ENCODE measurements at regions not wholly inside any gene's neighbourhood (a gene's known extent, or its start where the extent isn't known, plus 50 kb on each side); places are given as distances from the start of the nearest gene placed in this dataset.
A peak's percentile ranks its signal among the peaks of the same experiment; 100 is the strongest.

- TF ChIP-seq, protein P1, sequence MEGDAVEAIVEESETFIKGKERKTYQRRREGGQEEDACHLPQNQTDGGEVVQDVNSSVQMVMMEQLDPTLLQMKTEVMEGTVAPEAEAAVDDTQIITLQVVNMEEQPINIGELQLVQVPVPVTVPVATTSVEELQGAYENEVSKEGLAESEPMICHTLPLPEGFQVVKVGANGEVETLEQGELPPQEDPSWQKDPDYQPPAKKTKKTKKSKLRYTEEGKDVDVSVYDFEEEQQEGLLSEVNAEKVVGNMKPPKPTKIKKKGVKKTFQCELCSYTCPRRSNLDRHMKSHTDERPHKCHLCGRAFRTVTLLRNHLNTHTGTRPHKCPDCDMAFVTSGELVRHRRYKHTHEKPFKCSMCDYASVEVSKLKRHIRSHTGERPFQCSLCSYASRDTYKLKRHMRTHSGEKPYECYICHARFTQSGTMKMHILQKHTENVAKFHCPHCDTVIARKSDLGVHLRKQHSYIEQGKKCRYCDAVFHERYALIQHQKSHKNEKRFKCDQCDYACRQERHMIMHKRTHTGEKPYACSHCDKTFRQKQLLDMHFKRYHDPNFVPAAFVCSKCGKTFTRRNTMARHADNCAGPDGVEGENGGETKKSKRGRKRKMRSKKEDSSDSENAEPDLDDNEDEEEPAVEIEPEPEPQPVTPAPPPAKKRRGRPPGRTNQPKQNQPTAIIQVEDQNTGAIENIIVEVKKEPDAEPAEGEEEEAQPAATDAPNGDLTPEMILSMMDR (IDR thresholded peaks at IDR 0.05; ENCODE audit: insufficient read depth, low read length, poor library complexity, severe bottlenecking) = no peak
- no peak for TF ChIP-seq EZH2phosphoT487 (conservative IDR thresholded peaks at IDR 0.05; ENCODE audit: low read length)
- H3K36me3 ChIP-seq (ENCODE audit: low read length) = no peaks in the 10 kb centered on the region
- no peaks in the 10 kb centered on the region for H3K79me2 ChIP-seq (ENCODE audit: insufficient read depth, low read length)
- H3K9me2 ChIP-seq (replicated peaks; ENCODE audit: insufficient read depth, low read length) = no peaks in the 10 kb centered on the region
- H2AFZ ChIP-seq (ENCODE audit: low read depth, low read length, severe bottlenecking) = no peak overlapping the region
- no peaks in the 10 kb centered on the region for H3K9me3 ChIP-seq (ENCODE audit: insufficient read depth, low read length)
- no peak overlapping the region for H3K27ac ChIP-seq (ENCODE audit: low read depth, low read length)
- H3K4me3 ChIP-seq (ENCODE audit: insufficient read depth, low read length, poor library complexity, severe bottlenecking) = no peak overlapping the region
- no peaks in the 10 kb centered on the region for H4K20me1 ChIP-seq (ENCODE audit: low read depth, low read length)
- H3F3A ChIP-seq (ENCODE audit: insufficient read depth) = no peaks in the 10 kb centered on the region
- no peak overlapping the region for H3K4me2 ChIP-seq (ENCODE audit: low read depth, low read length, poor library complexity, severe bottlenecking)
- no peak overlapping the region for H3K9ac ChIP-seq (ENCODE audit: low read length)
- no peaks in the 10 kb centered on the region for H3K27me3 ChIP-seq (ENCODE audit: low read length)
These were observed 471.6 kb downstream of the SH2D4B start for GRCh38 chr10:81009296-81009695.

DNA sequence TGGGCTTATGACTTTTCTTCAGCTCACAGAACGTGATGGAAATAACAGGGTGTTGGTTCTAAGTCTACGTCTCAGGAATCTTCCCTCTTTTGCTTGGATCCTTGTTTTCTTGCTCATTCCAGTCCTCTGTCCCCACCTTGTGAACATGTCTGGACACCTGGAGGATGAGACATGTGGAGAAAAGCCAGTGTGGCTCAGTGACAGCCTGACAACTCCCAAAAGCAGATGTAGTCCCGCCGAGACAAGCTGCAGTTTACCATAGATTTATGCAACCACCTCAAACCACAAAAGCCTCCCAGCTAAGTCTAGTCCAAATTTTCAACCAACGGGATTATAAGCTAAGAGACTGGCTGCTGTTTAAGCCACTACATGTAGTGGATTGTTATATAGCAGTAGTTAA is 476.1 kb downstream of the SH2D4B start:
- H3F3A ChIP-seq (ENCODE audit: insufficient read depth) = no peaks in the 10 kb centered on the region
- no peaks in the 10 kb centered on the region for H3K9me2 ChIP-seq (replicated peaks; ENCODE audit: insufficient read depth, low read length)
- H3K4me3 ChIP-seq (ENCODE audit: insufficient read depth, low read length, poor library complexity, severe bottlenecking) = no peak overlapping the region
- H3K36me3 ChIP-seq (ENCODE audit: low read length) = no peaks in the 10 kb centered on the region
- no peak overlapping the region for H3K9ac ChIP-seq (ENCODE audit: low read length)
- no peak overlapping the region for H3K4me2 ChIP-seq (ENCODE audit: low read depth, low read length, poor library complexity, severe bottlenecking)
- no peaks in the 10 kb centered on the region for H4K20me1 ChIP-seq (ENCODE audit: low read depth, low read length)
- no peak overlapping the region for H2AFZ ChIP-seq (ENCODE audit: low read depth, low read length, severe bottlenecking)
- TF ChIP-seq, protein P1 (IDR thresholded peaks at IDR 0.05; ENCODE audit: insufficient read depth, low read length, poor library complexity, severe bottlenecking) = no peak
- TF ChIP-seq EZH2phosphoT487 (conservative IDR thresholded peaks at IDR 0.05; ENCODE audit: low read length) = no peak
- H3K27ac ChIP-seq (ENCODE audit: low read depth, low read length) = no peak overlapping the region
- no peaks in the 10 kb centered on the region for H3K9me3 ChIP-seq (ENCODE audit: insufficient read depth, low read length)
- H3K79me2 ChIP-seq (ENCODE audit: insufficient read depth, low read length) = no peaks in the 10 kb centered on the region
- H3K27me3 ChIP-seq (ENCODE audit: low read length) = no peaks in the 10 kb centered on the region

DNA sequence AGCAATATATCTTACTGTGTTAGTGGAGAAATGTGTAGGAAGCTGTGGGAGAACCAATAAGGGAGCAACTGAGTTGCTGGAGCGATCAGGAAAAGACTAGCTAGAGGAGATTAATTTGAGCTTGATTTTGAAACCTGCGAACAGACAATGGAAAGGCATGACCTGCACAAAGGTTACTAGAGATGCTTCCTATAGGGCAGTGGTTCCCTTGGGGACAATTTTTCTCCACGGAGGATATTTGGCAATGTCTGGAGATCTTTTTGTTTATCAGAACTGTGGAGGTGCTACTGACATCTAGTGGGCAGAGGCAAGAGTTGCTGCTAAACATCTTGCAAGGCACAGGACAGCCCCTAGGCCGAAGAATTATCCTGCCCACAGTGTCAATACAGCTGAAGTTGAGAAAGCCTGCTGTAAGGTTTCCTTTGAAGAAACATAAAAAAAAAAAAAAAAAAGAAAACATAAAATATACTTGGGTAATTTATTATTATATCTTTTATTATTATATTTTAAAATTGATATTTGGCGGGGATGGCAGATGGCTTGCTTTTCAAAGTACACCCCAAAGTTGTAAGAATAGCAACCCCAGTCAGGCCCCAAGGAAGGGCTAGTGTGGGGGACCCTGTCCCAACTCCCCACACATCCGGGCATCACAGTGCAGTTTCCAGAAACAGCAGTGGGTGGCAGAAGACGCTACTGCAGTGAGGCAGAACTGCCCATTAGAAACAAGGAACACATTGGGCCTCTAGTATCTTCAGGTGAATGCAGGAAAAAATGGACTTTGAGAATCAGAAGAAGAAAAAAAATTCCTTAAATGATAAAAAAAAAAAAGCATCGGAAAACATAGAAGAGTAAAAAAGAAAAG is 481.6 kb downstream of the SH2D4B start:
- Histone ChIP-seq H3K4me3 (ENCODE audit: insufficient read depth, low read length, poor library complexity, severe bottlenecking) (no peak overlapping the region), H3K27me3 (ENCODE audit: low read length) (no peaks in the 10 kb centered on the region), H4K20me1 (ENCODE audit: low read depth, low read length) (no peaks in the 10 kb centered on the region), H3K36me3 (ENCODE audit: low read length) (no peaks in the 10 kb centered on the region), H3K79me2 (ENCODE audit: insufficient read depth, low read length) (no peaks in the 10 kb centered on the region), H3K9me3 (ENCODE audit: insufficient read depth, low read length) (no peaks in the 10 kb centered on the region), H3K9me2 (replicated peaks; ENCODE audit: insufficient read depth, low read length) (no peaks in the 10 kb centered on the region), H3F3A (ENCODE audit: insufficient read depth) (no peaks in the 10 kb centered on the region), H3K9ac (ENCODE audit: low read length) (no peak overlapping the region), H2AFZ (ENCODE audit: low read depth, low read length, severe bottlenecking) (no peak overlapping the region), H3K4me2 (ENCODE audit: low read depth, low read length, poor library complexity, severe bottlenecking) (no peak overlapping the region), H3K27ac (ENCODE audit: low read depth, low read length) (no peak overlapping the region)
- TF ChIP-seq EZH2phosphoT487 (conservative IDR thresholded peaks at IDR 0.05; ENCODE audit: low read length) = no peak
- TF ChIP-seq, protein P1 (IDR thresholded peaks at IDR 0.05; ENCODE audit: insufficient read depth, low read length, poor library complexity, severe bottlenecking) = peak; percentile 60

Data from SU-DHL-6 (cell line).